GM12892 (cell line): ENCODE measurements at regions not wholly inside any gene's neighbourhood (a gene's known extent, or its start where the extent isn't known, plus 50 kb on each side); places are given as distances from the start of the nearest gene placed in this dataset.

Source experiments
- POLR2AphosphoS5 ChIP-seq: IDR thresholded peaks from 2 replicates; pipeline ENCODE4 v1.6.1; 2011; ENCODE audit warnings: low read depth, low read length, control low read depth
- TAF1 ChIP-seq: IDR thresholded peaks from 2 replicates; pipeline ENCODE4 v1.6.1; 2011; ENCODE audit warnings: low read depth, mild to moderate bottlenecking, control low read depth, low read length, borderline replicate concordance

GRCh38 chr6:130314271-130314670, 51.5 kb upstream of the TMEM200A start:
- TF ChIP-seq TAF1 (no peak), POLR2AphosphoS5 (no peak)
